ENCODE measurements at regions not wholly inside any gene's neighbourhood (a gene's known extent, or its start where the extent isn't known, plus 50 kb on each side); places are given as distances from the start of the nearest gene placed in this dataset.

DNA sequence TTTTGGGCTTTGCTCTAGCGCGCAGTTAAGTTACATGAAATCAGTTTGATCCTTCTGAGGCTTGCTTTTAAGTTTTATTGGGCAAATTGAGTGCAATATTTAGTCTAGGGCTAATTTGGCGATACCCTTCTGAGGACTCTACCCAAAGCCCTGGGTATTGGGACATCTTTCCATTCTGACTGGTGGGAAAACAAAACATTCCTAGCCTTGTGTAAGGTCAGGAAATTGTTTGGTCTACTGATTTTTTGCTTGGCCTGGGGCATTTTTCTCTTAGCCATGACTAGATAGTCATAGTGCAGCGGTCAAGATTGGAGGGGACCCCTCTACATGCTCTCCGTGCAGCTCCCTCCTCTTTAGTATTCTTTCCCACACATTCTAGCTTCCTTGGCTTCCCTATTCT, 189.6 kb upstream of the PTGFR start:
- TF ChIP-seq SNAI2 (CRISPR knock-in tag; IDR thresholded peaks at IDR 0.05) (no peak), TCF4 (CRISPR knock-in tag; IDR thresholded peaks at IDR 0.05; ENCODE audit: borderline replicate concordance) (no peak), CSDC2 (CRISPR knock-in tag; IDR thresholded peaks at IDR 0.05) (no peak), RARB (CRISPR knock-in tag; IDR thresholded peaks at IDR 0.05) (no peak), ARNTL (CRISPR knock-in tag; IDR thresholded peaks at IDR 0.05; ENCODE audit: borderline replicate concordance, low read depth) (no peak), ISL1 (CRISPR knock-in tag; IDR thresholded peaks at IDR 0.05) (no peak), ZFP30 (CRISPR knock-in tag; IDR thresholded peaks at IDR 0.05) (no peak), PPARA (CRISPR knock-in tag; IDR thresholded peaks at IDR 0.05; ENCODE audit: borderline replicate concordance) (no peak), BACH2 (CRISPR knock-in tag; IDR thresholded peaks at IDR 0.05; ENCODE audit: borderline replicate concordance) (no peak), ZFP3 (CRISPR knock-in tag; IDR thresholded peaks at IDR 0.05) (no peak), TOX (CRISPR knock-in tag; IDR thresholded peaks at IDR 0.05; ENCODE audit: borderline replicate concordance) (no peak)
- TF ChIP-seq, protein P1, sequence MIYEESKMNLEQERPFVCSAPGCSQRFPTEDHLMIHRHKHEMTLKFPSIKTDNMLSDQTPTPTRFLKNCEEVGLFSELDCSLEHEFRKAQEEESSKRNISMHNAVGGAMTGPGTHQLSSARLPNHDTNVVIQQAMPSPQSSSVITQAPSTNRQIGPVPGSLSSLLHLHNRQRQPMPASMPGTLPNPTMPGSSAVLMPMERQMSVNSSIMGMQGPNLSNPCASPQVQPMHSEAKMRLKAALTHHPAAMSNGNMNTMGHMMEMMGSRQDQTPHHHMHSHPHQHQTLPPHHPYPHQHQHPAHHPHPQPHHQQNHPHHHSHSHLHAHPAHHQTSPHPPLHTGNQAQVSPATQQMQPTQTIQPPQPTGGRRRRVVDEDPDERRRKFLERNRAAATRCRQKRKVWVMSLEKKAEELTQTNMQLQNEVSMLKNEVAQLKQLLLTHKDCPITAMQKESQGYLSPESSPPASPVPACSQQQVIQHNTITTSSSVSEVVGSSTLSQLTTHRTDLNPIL (CRISPR knock-in tag; IDR thresholded peaks at IDR 0.05; ENCODE audit: low read depth): no peak
- TF ChIP-seq, protein P2, sequence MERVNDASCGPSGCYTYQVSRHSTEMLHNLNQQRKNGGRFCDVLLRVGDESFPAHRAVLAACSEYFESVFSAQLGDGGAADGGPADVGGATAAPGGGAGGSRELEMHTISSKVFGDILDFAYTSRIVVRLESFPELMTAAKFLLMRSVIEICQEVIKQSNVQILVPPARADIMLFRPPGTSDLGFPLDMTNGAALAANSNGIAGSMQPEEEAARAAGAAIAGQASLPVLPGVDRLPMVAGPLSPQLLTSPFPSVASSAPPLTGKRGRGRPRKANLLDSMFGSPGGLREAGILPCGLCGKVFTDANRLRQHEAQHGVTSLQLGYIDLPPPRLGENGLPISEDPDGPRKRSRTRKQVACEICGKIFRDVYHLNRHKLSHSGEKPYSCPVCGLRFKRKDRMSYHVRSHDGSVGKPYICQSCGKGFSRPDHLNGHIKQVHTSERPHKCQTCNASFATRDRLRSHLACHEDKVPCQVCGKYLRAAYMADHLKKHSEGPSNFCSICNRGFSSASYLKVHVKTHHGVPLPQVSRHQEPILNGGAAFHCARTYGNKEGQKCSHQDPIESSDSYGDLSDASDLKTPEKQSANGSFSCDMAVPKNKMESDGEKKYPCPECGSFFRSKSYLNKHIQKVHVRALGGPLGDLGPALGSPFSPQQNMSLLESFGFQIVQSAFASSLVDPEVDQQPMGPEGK (CRISPR knock-in tag; IDR thresholded peaks at IDR 0.05; ENCODE audit: borderline replicate concordance): no peak
